ENCODE measurements at regions not wholly inside any gene's neighbourhood (a gene's known extent, or its start where the extent isn't known, plus 50 kb on each side); places are given as distances from the start of the nearest gene placed in this dataset.
A peak's percentile ranks its signal among the peaks of the same experiment; 100 is the strongest.

DNA sequence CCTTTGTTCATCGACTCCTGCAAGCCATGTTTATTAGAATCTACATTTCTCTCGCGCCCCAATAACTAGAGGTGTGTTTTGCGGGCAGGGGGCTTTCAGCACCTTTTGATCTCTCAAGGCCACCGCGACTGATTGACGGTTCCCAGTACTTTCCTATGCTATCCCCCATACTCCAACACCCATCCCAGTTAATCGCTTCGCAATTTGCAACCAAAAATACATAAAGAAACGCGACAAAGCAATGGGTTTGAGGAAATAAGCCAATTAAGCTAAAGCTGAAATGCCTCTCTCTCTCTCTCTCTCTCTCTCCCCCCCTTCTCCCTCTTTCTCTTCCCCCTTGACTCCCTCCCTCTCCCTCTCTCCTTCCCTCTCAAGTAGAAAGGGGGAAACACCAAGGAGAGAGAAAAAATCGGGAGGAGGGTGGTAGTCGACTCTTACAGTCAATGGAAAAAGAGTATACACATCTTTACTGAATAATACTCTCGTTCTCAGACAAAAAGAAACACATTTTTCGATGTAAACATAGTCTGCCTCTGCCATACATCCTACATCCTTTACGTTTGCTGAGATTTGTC is 128.0 kb upstream of the DPYD start:
- no peaks in the 10 kb centered on the region for H3K27me3 ChIP-seq (replicated peaks; ENCODE audit: insufficient read depth)
- peak overlapping the region; percentile 46 for H3K4me3 ChIP-seq
- no peak for DNase-seq (ENCODE audit: low spot score)
- no peak for ATAC-seq (ENCODE audit: insufficient number of reproducible peaks, low FRiP score, low read depth)
- no peaks in the 10 kb centered on the region for H3K36me3 ChIP-seq
- H3K9me3 ChIP-seq = no peaks in the 10 kb centered on the region
- TF ChIP-seq, protein P1, sequence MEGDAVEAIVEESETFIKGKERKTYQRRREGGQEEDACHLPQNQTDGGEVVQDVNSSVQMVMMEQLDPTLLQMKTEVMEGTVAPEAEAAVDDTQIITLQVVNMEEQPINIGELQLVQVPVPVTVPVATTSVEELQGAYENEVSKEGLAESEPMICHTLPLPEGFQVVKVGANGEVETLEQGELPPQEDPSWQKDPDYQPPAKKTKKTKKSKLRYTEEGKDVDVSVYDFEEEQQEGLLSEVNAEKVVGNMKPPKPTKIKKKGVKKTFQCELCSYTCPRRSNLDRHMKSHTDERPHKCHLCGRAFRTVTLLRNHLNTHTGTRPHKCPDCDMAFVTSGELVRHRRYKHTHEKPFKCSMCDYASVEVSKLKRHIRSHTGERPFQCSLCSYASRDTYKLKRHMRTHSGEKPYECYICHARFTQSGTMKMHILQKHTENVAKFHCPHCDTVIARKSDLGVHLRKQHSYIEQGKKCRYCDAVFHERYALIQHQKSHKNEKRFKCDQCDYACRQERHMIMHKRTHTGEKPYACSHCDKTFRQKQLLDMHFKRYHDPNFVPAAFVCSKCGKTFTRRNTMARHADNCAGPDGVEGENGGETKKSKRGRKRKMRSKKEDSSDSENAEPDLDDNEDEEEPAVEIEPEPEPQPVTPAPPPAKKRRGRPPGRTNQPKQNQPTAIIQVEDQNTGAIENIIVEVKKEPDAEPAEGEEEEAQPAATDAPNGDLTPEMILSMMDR (IDR thresholded peaks at IDR 0.05) = no peak
- H3K27ac ChIP-seq = no peak overlapping the region
- H3K4me1 ChIP-seq (ENCODE audit: control insufficient read depth in 1 of 2, low read depth in 2 of 2) = peaks cover 20 to 25% of the 10 kb centered on the region in 2 donors

DNA sequence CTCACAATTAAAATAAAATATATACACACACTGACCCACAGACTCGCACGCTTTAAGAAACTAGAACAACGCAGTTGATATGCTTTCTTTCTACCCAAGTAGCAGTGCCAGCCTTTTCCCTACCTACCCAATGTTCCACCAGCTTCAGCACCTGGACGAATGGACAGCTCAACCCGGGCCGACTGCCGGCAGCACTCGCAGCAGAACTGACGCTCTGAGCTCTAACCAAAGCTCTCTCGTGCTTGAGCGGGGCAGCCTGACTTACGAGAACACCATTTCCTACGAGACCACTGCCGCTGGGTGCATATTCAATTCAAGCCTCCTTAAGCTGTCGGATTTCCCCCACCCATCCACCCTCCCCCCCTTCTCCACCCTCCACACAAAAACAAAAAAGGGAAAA is 127.4 kb upstream of the DPYD start:
- TF ChIP-seq, protein P1 (IDR thresholded peaks at IDR 0.05) = no peak
- peak overlapping the region; percentile 46 for H3K4me3 ChIP-seq
- H3K4me1 ChIP-seq (ENCODE audit: control insufficient read depth in 1 of 2, low read depth in 2 of 2) = peaks cover 15 to 19% of the 10 kb centered on the region in 2 donors
- peak; percentile 59 for ATAC-seq (ENCODE audit: insufficient number of reproducible peaks, low FRiP score, low read depth)
- H3K36me3 ChIP-seq = no peaks in the 10 kb centered on the region
- no peak overlapping the region for H3K27ac ChIP-seq
- no peaks in the 10 kb centered on the region for H3K9me3 ChIP-seq
- DNase-seq (ENCODE audit: low spot score) = no peak
- H3K27me3 ChIP-seq (replicated peaks; ENCODE audit: insufficient read depth) = no peaks in the 10 kb centered on the region

DNA sequence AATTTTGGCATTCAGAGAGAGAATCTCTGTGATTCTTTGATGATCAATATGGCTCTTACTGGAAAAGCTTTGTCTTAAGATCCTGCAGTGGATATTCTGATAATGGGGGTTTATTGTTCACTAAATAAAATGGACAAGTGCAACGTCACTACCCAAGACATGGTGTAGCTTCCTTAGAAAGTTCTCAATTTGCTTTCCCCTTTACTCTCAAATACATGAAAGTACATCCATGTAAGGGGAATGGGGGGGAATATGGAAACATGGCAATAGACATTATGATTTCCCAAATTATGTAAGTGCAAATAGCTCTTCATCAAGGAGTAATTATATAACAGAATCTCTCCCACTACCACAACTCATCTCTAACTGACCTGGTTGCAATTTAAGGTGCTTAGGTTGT is 126.3 kb upstream of the DPYD start:
- Histone ChIP-seq H3K4me1 (ENCODE audit: control insufficient read depth in 1 of 2, low read depth in 2 of 2) (peaks cover 14 to 15% of the 10 kb centered on the region in 2 donors), H3K36me3 (no peaks in the 10 kb centered on the region), H3K4me3 (no peak overlapping the region), H3K9me3 (no peaks in the 10 kb centered on the region), H3K27me3 (replicated peaks; ENCODE audit: insufficient read depth) (no peaks in the 10 kb centered on the region), H3K27ac (no peak overlapping the region)
- DNase-seq (ENCODE audit: low spot score) (no peak), ATAC-seq (ENCODE audit: insufficient number of reproducible peaks, low FRiP score, low read depth) (no peak)
- TF ChIP-seq, protein P1 (IDR thresholded peaks at IDR 0.05) = no peak

DNA sequence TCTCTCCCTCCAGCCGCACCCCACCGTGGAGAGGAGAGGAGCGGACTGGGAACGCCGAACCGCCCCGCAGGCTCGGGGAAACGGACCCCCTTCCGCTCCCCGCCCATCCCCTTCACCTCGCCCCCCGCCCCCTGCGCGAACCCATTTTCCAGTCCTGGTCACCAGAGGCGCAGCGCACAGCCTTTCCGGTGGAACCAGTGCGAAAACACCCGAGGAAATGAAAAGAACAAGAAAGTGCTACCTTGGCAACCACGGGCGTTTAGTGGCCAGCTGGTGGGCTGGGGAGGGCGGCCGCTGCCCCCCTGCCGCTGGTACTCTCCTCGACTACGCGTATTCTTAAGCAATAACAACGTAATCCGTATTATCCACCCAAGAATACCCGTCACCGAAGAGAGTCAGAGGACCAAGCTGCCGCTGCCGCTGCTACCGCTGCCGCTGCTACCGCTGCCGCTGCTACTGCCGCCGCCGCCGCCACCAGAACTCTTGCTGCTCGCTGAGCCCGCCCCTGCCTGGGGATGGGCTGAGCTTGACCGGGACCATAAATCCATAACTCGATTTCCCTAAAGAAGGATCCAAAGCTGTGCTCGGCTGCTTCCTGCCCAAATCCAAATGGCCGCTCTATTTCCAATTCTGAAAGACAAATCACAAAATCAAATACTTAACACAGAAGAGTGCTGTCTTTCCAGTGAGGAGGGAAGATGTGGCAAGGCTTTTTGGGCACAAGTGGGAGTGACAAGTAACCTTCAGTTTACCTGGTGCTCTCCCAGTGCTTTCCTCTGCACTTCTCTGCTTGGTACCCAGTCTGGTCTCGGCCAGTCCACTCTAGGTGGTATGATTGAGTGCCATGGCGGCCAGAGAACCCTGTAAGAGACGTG is 125.2 kb upstream of the DPYD start:
- no peak overlapping the region for H3K27ac ChIP-seq
- ATAC-seq (ENCODE audit: insufficient number of reproducible peaks, low FRiP score, low read depth) = no peak
- H3K36me3 ChIP-seq = no peaks in the 10 kb centered on the region
- H3K27me3 ChIP-seq (replicated peaks; ENCODE audit: insufficient read depth) = no peaks in the 10 kb centered on the region
- H3K9me3 ChIP-seq = no peaks in the 10 kb centered on the region
- peaks cover 14 to 15% of the 10 kb centered on the region in 2 donors for H3K4me1 ChIP-seq (ENCODE audit: control insufficient read depth in 1 of 2, low read depth in 2 of 2)
- H3K4me3 ChIP-seq = peak overlapping the region; percentile 69
- no peak for DNase-seq (ENCODE audit: low spot score)
- TF ChIP-seq, protein P1 (IDR thresholded peaks at IDR 0.05) = no peak

DNA sequence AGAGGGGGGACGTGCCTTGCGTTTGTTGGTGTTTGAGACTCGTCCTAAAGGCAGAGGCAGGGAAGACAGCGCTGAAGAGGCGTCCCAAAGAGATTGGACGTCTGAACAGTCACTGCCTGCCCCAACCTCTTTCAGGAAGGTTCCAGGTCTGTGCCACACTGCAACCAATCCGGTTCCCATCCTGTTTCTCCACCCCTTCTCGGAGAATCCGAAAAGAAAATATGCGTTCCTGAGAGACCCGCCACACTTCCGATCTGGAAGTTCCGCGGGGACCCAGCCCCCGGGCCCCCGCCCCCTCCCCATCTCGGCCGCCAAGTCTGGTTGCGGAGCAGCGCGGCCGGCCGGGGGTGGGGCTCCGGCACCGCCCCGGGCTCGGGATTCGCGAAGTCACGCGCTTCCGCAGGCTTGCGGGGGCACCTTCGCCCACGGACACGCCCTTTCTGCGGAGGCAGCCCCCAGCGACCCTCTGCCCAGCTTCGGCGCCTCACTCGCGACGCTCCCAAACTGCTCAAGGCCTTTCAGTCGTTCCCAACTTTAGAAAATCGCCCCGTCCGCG is 124.5 kb upstream of the DPYD start:
- Histone ChIP-seq H3K27me3 (replicated peaks; ENCODE audit: insufficient read depth) (no peaks in the 10 kb centered on the region), H3K9me3 (no peaks in the 10 kb centered on the region), H3K4me1 (ENCODE audit: control insufficient read depth in 1 of 2, low read depth in 2 of 2) (peaks cover 14 to 15% of the 10 kb centered on the region in 2 donors), H3K4me3 (peak overlapping the region; percentile 69), H3K36me3 (no peaks in the 10 kb centered on the region), H3K27ac (no peak overlapping the region)
- no peak for ATAC-seq (ENCODE audit: insufficient number of reproducible peaks, low FRiP score, low read depth)
- TF ChIP-seq, protein P1 (IDR thresholded peaks at IDR 0.05) = no peak
- DNase-seq (ENCODE audit: low spot score) = no peak

Measured in thoracic aorta (tissue), 2 donors.